GM12878 (cell line): ENCODE measurements at regions not wholly inside any gene's neighbourhood (a gene's known extent, or its start where the extent isn't known, plus 50 kb on each side); places are given as distances from the start of the nearest gene placed in this dataset.

Experiments
- ATAC-seq: fragments of 200-7000 bp; cut with Tn5 transposase; 3 replicates; pipeline ENCODE4 v1.9.1; 2020; ENCODE audit warnings: mild to moderate bottlenecking, moderate library complexity
- BruUV-seq: library from RNA; stranded (reverse); fragments of 400-500 nt; replicated peaks from 2 replicates; lab custom pipeline; 2021; lab: Mats Ljungman, UMichigan
- CTCF ChIA-PET: fragments of 300-600 bp; sonication (Branson Sonifier 250); formaldehyde crosslinking; extraction: SDS; loops from one replicate; lab custom pipeline; 2021; ENCODE audit warnings: inconsistent platforms; lab: Yijun Ruan, JAX
- POLR2A ChIA-PET: fragments of 350-600 bp; formaldehyde crosslinking; extraction: SDS; loops from one replicate; lab custom pipeline; 2021; ENCODE audit warnings: inconsistent platforms; lab: Charles Lee
- RAD21 ChIA-PET: fragments of 300-600 bp; sonication (Branson Sonifier 250); formaldehyde crosslinking; loops from one replicate; lab custom pipeline; 2023; ENCODE audit warnings: antibody characterized with exemption; ENCODE audit not compliant: unreplicated experiment; lab: Charles Lee
- SMC1A ChIA-PET: fragments of 300-600 bp; sonication (Branson Sonifier 250); formaldehyde crosslinking; loops from one replicate; lab custom pipeline; 2023; ENCODE audit not compliant: unreplicated experiment, uncharacterized antibody; lab: Charles Lee
- DNase-seq: peaks from one replicate; pipeline ENCODE4 v3.0.0-alpha.2; 2011; ENCODE audit warnings: low read depth, low spot score
- FAIRE-seq: peaks from 3 replicates; lab custom pipeline; 2011; peaks lifted over from hg19 to GRCh38; lab: Jason Lieb, UNC
- H2AFZ ChIP-seq: 2 replicates; pipeline ENCODE4 v1.6.0; 2011; ENCODE audit warnings: low read depth, low read length, control low read depth; ENCODE audit not compliant: control insufficient read depth
- H3K27ac ChIP-seq: 2 replicates; pipeline ENCODE4 v1.5.1; 2011; ENCODE audit warnings: control low read depth; ENCODE audit not compliant: control insufficient read depth, insufficient read depth
- H3K27me3 ChIP-seq, 2 experiments: replicated peaks in 1 of 2; 2 replicates each; pipeline versions ENCODE4 v1.6.0 to v1.6.1; 2011; ENCODE audit warnings: low read length in 1 of 2; ENCODE audit not compliant: control insufficient read depth in 2 of 2, insufficient read depth in 2 of 2
- H3K36me3 ChIP-seq, 2 experiments: 2 replicates each; pipeline ENCODE4 v1.5.1; 2011; ENCODE audit warnings: low read length in 1 of 2; ENCODE audit not compliant: control insufficient read depth in 2 of 2, insufficient read depth in 2 of 2
- H3K4me1 ChIP-seq: 2 replicates; pipeline ENCODE4 v1.6.1; 2011; ENCODE audit warnings: mild to moderate bottlenecking, low read length, moderate library complexity, mixed read lengths; ENCODE audit not compliant: control insufficient read depth, insufficient read depth
- H3K4me2 ChIP-seq: 2 replicates; pipeline ENCODE4 v1.6.0; 2011; ENCODE audit warnings: control low read depth; ENCODE audit not compliant: control insufficient read depth, insufficient read depth
- H3K4me3 ChIP-seq: fragments of 200-600 bp; sonication (generic); 2 replicates; pipeline ENCODE4 v1.5.1; 2016
- H3K79me2 ChIP-seq: 2 replicates; pipeline ENCODE4 v1.6.0; 2011; ENCODE audit warnings: low read length; ENCODE audit not compliant: control insufficient read depth, insufficient read depth
- H3K9ac ChIP-seq: 2 replicates; pipeline ENCODE4 v1.8.0; 2011; ENCODE audit warnings: low read length, control low read depth, mixed read lengths; ENCODE audit not compliant: control insufficient read depth, insufficient read depth
- H3K9me3 ChIP-seq: replicated peaks from 3 replicates; pipeline ENCODE4 v1.5.1; 2011; ENCODE audit warnings: mild to moderate bottlenecking, low read length; ENCODE audit not compliant: control insufficient read depth, insufficient read depth
- H4K20me1 ChIP-seq: 2 replicates; pipeline ENCODE4 v1.6.0; 2011; ENCODE audit not compliant: control insufficient read depth, insufficient read depth
- BHLHE40 ChIP-seq, 2 experiments: fragments of 450-650 bp in 1 of 2; IDR thresholded peaks; 2 replicates each; pipeline ENCODE4 v1.6.1; 2011 to 2017; ENCODE audit warnings: low read depth in 2 of 2, borderline replicate concordance in 1 of 2, improper control_type of control experiment in 1 of 2, low read length in 1 of 2, mild to moderate bottlenecking in 1 of 2
- CEBPB ChIP-seq, 2 experiments: fragments of 150-350 bp in 1 of 2; IDR thresholded peaks; 2 replicates each; pipeline ENCODE4 v1.6.1; 2012 to 2014; ENCODE audit warnings: low read depth in 2 of 2, low read length in 2 of 2, borderline replicate concordance in 1 of 2, inconsistent platforms in 1 of 2
- CHD1 ChIP-seq: IDR thresholded peaks from 2 replicates; pipeline ENCODE4 v1.6.1; 2012; ENCODE audit warnings: low read depth, low read length, improper control_type of control experiment
- CREB1 ChIP-seq: IDR thresholded peaks from 2 replicates; pipeline ENCODE4 v1.6.1; 2012; ENCODE audit warnings: low read depth, mild to moderate bottlenecking, inconsistent platforms
- ESRRA ChIP-seq: IDR thresholded peaks from 2 replicates; pipeline ENCODE4 v1.6.1; 2012; ENCODE audit warnings: mild to moderate bottlenecking, low read length, improper control_type of control experiment
- KDM1A ChIP-seq: fragments of 200-600 bp; sonication (generic); IDR thresholded peaks from 2 replicates; pipeline ENCODE4 v1.6.1; 2016; ENCODE audit warnings: borderline replicate concordance
- KLF5 ChIP-seq: fragments of 450-650 bp; IDR thresholded peaks from 2 replicates; pipeline ENCODE4 v1.6.1; 2014; ENCODE audit warnings: mild to moderate bottlenecking; ENCODE audit not compliant: partially characterized antibody
- MXI1 ChIP-seq: fragments of 150-350 bp; IDR thresholded peaks from 2 replicates; pipeline ENCODE4 v1.6.1; 2011; ENCODE audit warnings: low read depth, mild to moderate bottlenecking, inconsistent platforms, low read length, improper control_type of control experiment
- MYC ChIP-seq: IDR thresholded peaks from 2 replicates; pipeline ENCODE4 v1.6.1; 2011; ENCODE audit warnings: mild to moderate bottlenecking, low read length, moderate library complexity, inconsistent platforms; ENCODE audit not compliant: insufficient read depth, insufficient replicate concordance, insufficient read length, severe bottlenecking
- NBN ChIP-seq: fragments of 450-650 bp; IDR thresholded peaks from 2 replicates; pipeline ENCODE4 v1.6.1; 2016
- PAX8 ChIP-seq: fragments of 450-650 bp; IDR thresholded peaks from 2 replicates; pipeline ENCODE4 v1.6.1; 2017; ENCODE audit warnings: mild to moderate bottlenecking, moderate library complexity
- POLR2A ChIP-seq: IDR thresholded peaks from 2 replicates; pipeline ENCODE4 v1.6.1; 2011; ENCODE audit warnings: low read depth, mild to moderate bottlenecking, low read length
- RBBP5 ChIP-seq: fragments of 200-600 bp; sonication (generic); conservative IDR thresholded peaks from 2 replicates; pipeline ENCODE4 v1.6.1; 2016
- SMAD1 ChIP-seq: fragments of 450-650 bp; IDR thresholded peaks from 2 replicates; pipeline ENCODE4 v1.6.1; 2018; ENCODE audit warnings: mild to moderate bottlenecking, low read depth; ENCODE audit not compliant: partially characterized antibody
- WGBS: methylation state at CpG from one replicate; pipeline ENCODE4 v1.1.6; 2016; ENCODE audit warnings: low lambda C conversion rate; ENCODE audit not compliant: insufficient replicate concordance, insufficient coverage; ENCODE audit errors: missing lambda C conversion rate; 5-methylcytosine and 5-hydroxymethylcytosine counted together
- in situ Hi-C: fragments of 300-500 bp; cut with MboI; formaldehyde crosslinking; loops from 9 replicates; pipeline ENCODE4 v1.14.3; 2018; ENCODE audit warnings: mixed read lengths
- intact Hi-C: fragments of 100-400 bp; cut with micrococcal nuclease; formaldehyde crosslinking; loops from one replicate; pipeline ENCODE4 v1.14.2; 2022; ENCODE audit not compliant: unreplicated experiment
- TF ChIP-seq, protein P1 (sequence below): IDR thresholded peaks from 2 replicates; pipeline ENCODE4 v1.6.1; 2011; ENCODE audit warnings: borderline replicate concordance, low read depth, mild to moderate bottlenecking, moderate library complexity, mixed read lengths, low read length; ENCODE audit not compliant: insufficient read depth; ENCODE audit errors: extremely low read length
- TF ChIP-seq, protein P2 (sequence below): fragments of 450-650 bp; IDR thresholded peaks from 2 replicates; pipeline ENCODE4 v1.6.1; 2017; ENCODE audit warnings: borderline replicate concordance
- TF ChIP-seq, protein P3 (sequence below): IDR thresholded peaks from 2 replicates; pipeline ENCODE4 v1.6.1; 2012; ENCODE audit warnings: improper control_type of control experiment, low read depth, low read length; ENCODE audit not compliant: insufficient replicate concordance

DNA sequence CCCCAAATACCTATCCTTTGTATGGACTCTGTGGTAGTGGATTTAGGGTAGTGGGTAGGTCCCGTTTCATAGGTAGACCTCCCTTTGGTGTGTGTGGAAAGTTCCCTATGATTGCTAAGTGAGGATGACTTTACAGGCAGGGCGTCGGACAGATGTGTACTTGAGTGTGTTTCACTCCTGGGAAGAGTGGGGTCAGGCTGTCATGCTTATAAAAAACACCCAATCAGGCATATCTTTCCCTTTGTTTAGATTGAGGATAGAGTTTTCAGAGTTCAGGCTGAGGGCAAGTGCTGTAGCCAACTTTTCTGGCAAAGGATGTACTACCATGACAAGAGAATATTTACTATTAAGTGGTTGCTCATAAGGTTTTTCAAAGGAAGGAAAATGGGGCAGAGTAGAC lies 242.0 kb downstream of the YTHDC2 start:
- no peaks in the 10 kb centered on the region for H3K27me3 ChIP-seq
- intact Hi-C loops (no loop called here), in situ Hi-C loops (no loop called here)
- TF ChIP-seq CEBPB (IDR thresholded peaks at IDR 0.05; ENCODE audit: borderline replicate concordance in 1 of 2, low read depth in 2 of 2, low read length in 2 of 2), result no peak
- no peak for TF ChIP-seq KDM1A
- no peak for TF ChIP-seq KLF5
- no peak for TF ChIP-seq CHD1
- no peak for TF ChIP-seq MXI1
- no peak for TF ChIP-seq PAX8
- TF ChIP-seq NBN, result no peak
- no peak for TF ChIP-seq SMAD1
- TF ChIP-seq, protein P1, sequence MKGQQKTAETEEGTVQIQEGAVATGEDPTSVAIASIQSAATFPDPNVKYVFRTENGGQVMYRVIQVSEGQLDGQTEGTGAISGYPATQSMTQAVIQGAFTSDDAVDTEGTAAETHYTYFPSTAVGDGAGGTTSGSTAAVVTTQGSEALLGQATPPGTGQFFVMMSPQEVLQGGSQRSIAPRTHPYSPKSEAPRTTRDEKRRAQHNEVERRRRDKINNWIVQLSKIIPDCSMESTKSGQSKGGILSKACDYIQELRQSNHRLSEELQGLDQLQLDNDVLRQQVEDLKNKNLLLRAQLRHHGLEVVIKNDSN, result no peak
- TF ChIP-seq ESRRA, result no peak
- no peak for TF ChIP-seq MYC
- TF ChIP-seq RBBP5, result no peak
- TF ChIP-seq POLR2A, result no peak
- TF ChIP-seq, protein P2, sequence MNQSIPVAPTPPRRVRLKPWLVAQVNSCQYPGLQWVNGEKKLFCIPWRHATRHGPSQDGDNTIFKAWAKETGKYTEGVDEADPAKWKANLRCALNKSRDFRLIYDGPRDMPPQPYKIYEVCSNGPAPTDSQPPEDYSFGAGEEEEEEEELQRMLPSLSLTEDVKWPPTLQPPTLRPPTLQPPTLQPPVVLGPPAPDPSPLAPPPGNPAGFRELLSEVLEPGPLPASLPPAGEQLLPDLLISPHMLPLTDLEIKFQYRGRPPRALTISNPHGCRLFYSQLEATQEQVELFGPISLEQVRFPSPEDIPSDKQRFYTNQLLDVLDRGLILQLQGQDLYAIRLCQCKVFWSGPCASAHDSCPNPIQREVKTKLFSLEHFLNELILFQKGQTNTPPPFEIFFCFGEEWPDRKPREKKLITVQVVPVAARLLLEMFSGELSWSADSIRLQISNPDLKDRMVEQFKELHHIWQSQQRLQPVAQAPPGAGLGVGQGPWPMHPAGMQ, result no peak
- TF ChIP-seq CREB1, result no peak
- TF ChIP-seq, protein P3, sequence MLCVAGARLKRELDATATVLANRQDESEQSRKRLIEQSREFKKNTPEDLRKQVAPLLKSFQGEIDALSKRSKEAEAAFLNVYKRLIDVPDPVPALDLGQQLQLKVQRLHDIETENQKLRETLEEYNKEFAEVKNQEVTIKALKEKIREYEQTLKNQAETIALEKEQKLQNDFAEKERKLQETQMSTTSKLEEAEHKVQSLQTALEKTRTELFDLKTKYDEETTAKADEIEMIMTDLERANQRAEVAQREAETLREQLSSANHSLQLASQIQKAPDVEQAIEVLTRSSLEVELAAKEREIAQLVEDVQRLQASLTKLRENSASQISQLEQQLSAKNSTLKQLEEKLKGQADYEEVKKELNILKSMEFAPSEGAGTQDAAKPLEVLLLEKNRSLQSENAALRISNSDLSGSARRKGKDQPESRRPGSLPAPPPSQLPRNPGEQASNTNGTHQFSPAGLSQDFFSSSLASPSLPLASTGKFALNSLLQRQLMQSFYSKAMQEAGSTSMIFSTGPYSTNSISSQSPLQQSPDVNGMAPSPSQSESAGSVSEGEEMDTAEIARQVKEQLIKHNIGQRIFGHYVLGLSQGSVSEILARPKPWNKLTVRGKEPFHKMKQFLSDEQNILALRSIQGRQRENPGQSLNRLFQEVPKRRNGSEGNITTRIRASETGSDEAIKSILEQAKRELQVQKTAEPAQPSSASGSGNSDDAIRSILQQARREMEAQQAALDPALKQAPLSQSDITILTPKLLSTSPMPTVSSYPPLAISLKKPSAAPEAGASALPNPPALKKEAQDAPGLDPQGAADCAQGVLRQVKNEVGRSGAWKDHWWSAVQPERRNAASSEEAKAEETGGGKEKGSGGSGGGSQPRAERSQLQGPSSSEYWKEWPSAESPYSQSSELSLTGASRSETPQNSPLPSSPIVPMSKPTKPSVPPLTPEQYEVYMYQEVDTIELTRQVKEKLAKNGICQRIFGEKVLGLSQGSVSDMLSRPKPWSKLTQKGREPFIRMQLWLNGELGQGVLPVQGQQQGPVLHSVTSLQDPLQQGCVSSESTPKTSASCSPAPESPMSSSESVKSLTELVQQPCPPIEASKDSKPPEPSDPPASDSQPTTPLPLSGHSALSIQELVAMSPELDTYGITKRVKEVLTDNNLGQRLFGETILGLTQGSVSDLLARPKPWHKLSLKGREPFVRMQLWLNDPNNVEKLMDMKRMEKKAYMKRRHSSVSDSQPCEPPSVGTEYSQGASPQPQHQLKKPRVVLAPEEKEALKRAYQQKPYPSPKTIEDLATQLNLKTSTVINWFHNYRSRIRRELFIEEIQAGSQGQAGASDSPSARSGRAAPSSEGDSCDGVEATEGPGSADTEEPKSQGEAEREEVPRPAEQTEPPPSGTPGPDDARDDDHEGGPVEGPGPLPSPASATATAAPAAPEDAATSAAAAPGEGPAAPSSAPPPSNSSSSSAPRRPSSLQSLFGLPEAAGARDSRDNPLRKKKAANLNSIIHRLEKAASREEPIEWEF, result no peak
- no peak for TF ChIP-seq BHLHE40 (IDR thresholded peaks at IDR 0.05; ENCODE audit: borderline replicate concordance in 1 of 2, low read depth in 2 of 2, low read length in 1 of 2)
- DNase-seq (no peak), FAIRE-seq (no peak), ATAC-seq (no peak)
- SMC1A ChIA-PET, result no interaction called here
- no peaks in the 10 kb centered on the region for H3K79me2 ChIP-seq
- no TSS peak for BruUV-seq
- no peaks in the 10 kb centered on the region for H3K9me3 ChIP-seq
- POLR2A ChIA-PET, result no interaction called here
- H3K4me3 ChIP-seq, result no peak overlapping the region
- H3K36me3 ChIP-seq, result no peaks in the 10 kb centered on the region
- no peak overlapping the region for H3K27ac ChIP-seq
- no peaks in the 10 kb centered on the region for H3K4me1 ChIP-seq
- 56% methylated on average over 3 of the region's 3 CpGs for WGBS
- H4K20me1 ChIP-seq, result no peaks in the 10 kb centered on the region
- no peak overlapping the region for H3K9ac ChIP-seq
- no peak overlapping the region for H2AFZ ChIP-seq
- H3K4me2 ChIP-seq, result no peak overlapping the region
- CTCF ChIA-PET, result no interaction called here
- RAD21 ChIA-PET, result no interaction called here
